ENCODE measurements at regions not wholly inside any gene's neighbourhood (a gene's known extent, or its start where the extent isn't known, plus 50 kb on each side); places are given as distances from the start of the nearest gene placed in this dataset.
"Not testable (repeated sequence)": the region's sequence is repeated elsewhere in the genome, so short reads cannot be mapped to it uniquely, and the experiment has no call there.

- Histone ChIP-seq H3K9me3 (ENCODE audit: control insufficient read depth, insufficient read depth, low read length) (peaks cover 2% of the 10 kb centered on the region; the same call in 1 of the 2 replicates), H3K4me3 (ENCODE audit: low read depth, low read length) (no peak overlapping the region), H3K27ac (ENCODE audit: low read depth, low read length) (no peak overlapping the region), H3K27me3 (ENCODE audit: control insufficient read depth, insufficient read depth, low read length) (no peaks in the 10 kb centered on the region)
- DNase-seq (ENCODE audit: low read depth, low spot score), result no peak
- ChIA-PET POLR2A (no interaction called here), CTCF (no interaction called here)
- TF ChIP-seq CTCF (IDR thresholded peaks at IDR 0.05; ENCODE audit: low read depth, low read length), result no peak
Measured at GRCh38 chr12:17571047-17571446, 518.9 kb downstream of the RERGL start.

GRCh38 chr12:17564630-17565029 lies 525.4 kb downstream of the RERGL start:
- DNase-seq (ENCODE audit: low read depth, low spot score); H3K9me3 ChIP-seq (ENCODE audit: control insufficient read depth, insufficient read depth, low read length); CTCF ChIA-PET; H3K27me3 ChIP-seq (ENCODE audit: control insufficient read depth, insufficient read depth, low read length); H3K27ac ChIP-seq (ENCODE audit: low read depth, low read length); H3K4me3 ChIP-seq (ENCODE audit: low read depth, low read length); POLR2A ChIA-PET: not testable (repeated sequence)

GRCh38 chr12:17550011-17550410 lies 540.0 kb downstream of the RERGL start:
- ChIA-PET POLR2A (no interaction called here), CTCF (no interaction called here)
- H3K27me3 ChIP-seq (ENCODE audit: control insufficient read depth, insufficient read depth, low read length), result no peaks in the 10 kb centered on the region
- DNase-seq (ENCODE audit: low read depth, low spot score), result no peak
- H3K27ac ChIP-seq (ENCODE audit: low read depth, low read length), result no peak overlapping the region
- H3K9me3 ChIP-seq (ENCODE audit: control insufficient read depth, insufficient read depth, low read length), result peaks cover 11% of the 10 kb centered on the region; the same call in 1 of the 2 replicates
- no peak overlapping the region for H3K4me3 ChIP-seq (ENCODE audit: low read depth, low read length)
- no peak for TF ChIP-seq CTCF (IDR thresholded peaks at IDR 0.05; ENCODE audit: low read depth, low read length)

GRCh38 chr12:17540921-17541320 lies 549.1 kb downstream of the RERGL start:
- H3K9me3 ChIP-seq (ENCODE audit: control insufficient read depth, insufficient read depth, low read length), result peaks cover 20% of the 10 kb centered on the region
- POLR2A ChIA-PET, result no interaction called here
- no peaks in the 10 kb centered on the region for H3K27me3 ChIP-seq (ENCODE audit: control insufficient read depth, insufficient read depth, low read length)
- CTCF ChIA-PET, result no interaction called here
- no peak overlapping the region for H3K27ac ChIP-seq (ENCODE audit: low read depth, low read length)
- no peak for TF ChIP-seq CTCF (IDR thresholded peaks at IDR 0.05; ENCODE audit: low read depth, low read length)
- no peak for DNase-seq (ENCODE audit: low read depth, low spot score)
- no peak overlapping the region for H3K4me3 ChIP-seq (ENCODE audit: low read depth, low read length)

- CTCF ChIA-PET, result no interaction called here
- H3K27me3 ChIP-seq (ENCODE audit: control insufficient read depth, insufficient read depth, low read length), result no peaks in the 10 kb centered on the region
Measured at GRCh38 chr12:17528394-17528793, 561.6 kb downstream of the RERGL start.

More at GRCh38 chr12:17528394-17528793, 561.6 kb downstream of the RERGL start:
- DNase-seq (ENCODE audit: low read depth, low spot score), result no peak
- no peak overlapping the region for H3K27ac ChIP-seq (ENCODE audit: low read depth, low read length)
- peaks cover 4% of the 10 kb centered on the region; the same call in 1 of the 2 replicates for H3K9me3 ChIP-seq (ENCODE audit: control insufficient read depth, insufficient read depth, low read length)
- TF ChIP-seq CTCF (IDR thresholded peaks at IDR 0.05; ENCODE audit: low read depth, low read length), result no peak
- no peak overlapping the region for H3K4me3 ChIP-seq (ENCODE audit: low read depth, low read length)
- POLR2A ChIA-PET, result no interaction called here
